T47D (cell line): ENCODE measurements at regions not wholly inside any gene's neighbourhood (a gene's known extent, or its start where the extent isn't known, plus 50 kb on each side); places are given as distances from the start of the nearest gene placed in this dataset.

ENCODE experiments used
- DNase-seq, 2 experiments: peaks; one replicate each; pipeline versions ENCODE4 v3.0.0 to v3.0.0-alpha.2; 2011 to 2012; ENCODE audit warnings: low read depth in 1 of 2, low spot score in 1 of 2
- JUND ChIP-seq: IDR thresholded peaks from 2 replicates; pipeline ENCODE4 v1.6.1; 2012; ENCODE audit warnings: low read depth
- in situ Hi-C: cut with HindIII; loops from 2 replicates; pipeline ENCODE4 v1.10.0; 2016; ENCODE audit warnings: low sequenced_read_pairs, low pct_unique_long_range_greater_than_20kb

GRCh38 chr22:19574247-19574646 is 50.0 kb upstream of the CLDN5 start:
- TF ChIP-seq JUND = no peak
- DNase-seq = no peak
- in situ Hi-C loops = no loop called here

- in situ Hi-C loops = no loop called here
- no peak for TF ChIP-seq JUND
- no peak for DNase-seq
These were observed 52.5 kb upstream of the CLDN5 start for GRCh38 chr22:19576460-19577421.

DNA sequence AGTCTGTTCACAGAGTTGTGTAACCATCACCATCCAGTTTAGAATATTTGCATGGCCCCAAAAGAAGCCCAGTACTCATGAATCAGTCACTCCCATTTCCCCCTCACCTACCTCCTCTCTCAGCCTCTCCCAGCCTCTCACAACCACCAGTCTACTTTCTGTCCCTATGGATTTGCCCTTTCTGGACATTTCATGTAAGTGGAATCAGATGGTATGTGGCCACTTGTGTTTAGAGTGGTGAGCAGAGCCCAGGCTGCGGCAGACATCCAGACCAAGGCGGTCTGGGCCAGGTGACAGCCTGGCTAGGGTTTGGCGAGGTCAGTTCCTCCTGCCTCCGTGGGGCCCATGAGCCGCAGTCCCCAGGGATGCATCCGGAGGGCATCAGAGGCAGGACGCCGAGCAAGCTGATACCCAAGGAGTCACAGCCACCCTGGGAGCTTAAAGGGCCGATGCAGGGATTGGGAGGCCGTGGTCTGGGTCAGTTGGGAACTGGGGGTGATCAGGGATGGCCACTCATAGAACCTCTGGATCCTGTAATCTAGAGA is 53.3 kb upstream of the CLDN5 start:
- DNase-seq = no peak
- TF ChIP-seq JUND = no peak
- in situ Hi-C loops = no loop called here

DNA sequence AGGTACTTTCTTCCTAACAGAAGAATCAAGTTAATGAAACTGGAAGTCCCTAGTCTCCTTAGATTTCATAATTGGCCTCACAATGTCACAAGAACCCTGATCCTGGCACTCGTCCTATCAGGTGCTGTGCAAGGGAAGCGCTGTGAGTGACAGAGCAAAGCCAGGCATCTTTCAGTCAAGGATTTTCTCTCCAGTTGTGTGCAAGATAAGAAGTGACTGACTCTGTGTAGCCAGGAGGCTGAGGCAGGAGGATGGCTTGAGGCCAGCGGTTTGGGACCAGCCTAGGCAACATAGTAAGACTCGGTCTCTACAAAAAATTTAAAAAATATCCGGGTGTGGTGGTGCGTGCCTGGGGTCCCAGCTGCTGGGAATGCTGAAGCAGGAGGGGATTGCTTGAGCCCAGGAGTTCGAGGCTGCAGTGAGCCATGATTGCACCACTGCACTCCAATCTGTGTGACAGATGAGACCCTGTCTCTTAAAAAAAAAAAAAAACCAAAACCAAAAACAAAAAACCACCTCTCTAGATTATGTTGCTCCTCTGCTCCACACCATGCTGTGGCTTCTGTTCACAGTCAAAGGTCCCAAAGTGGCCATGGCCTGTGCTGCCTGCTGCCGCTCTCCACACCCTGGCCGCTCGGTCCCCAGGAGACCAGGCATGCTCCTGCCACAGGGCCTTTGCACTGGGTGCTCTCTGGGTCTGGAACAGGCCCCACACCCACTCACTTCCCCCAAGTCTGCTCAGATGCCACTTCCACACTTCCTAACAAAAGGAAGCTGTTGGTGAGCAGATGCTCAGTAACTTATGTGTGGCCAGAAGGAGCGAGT is 54.2 kb upstream of the CLDN5 start:
- in situ Hi-C loops = no loop called here
- DNase-seq = no peak
- no peak for TF ChIP-seq JUND

DNA sequence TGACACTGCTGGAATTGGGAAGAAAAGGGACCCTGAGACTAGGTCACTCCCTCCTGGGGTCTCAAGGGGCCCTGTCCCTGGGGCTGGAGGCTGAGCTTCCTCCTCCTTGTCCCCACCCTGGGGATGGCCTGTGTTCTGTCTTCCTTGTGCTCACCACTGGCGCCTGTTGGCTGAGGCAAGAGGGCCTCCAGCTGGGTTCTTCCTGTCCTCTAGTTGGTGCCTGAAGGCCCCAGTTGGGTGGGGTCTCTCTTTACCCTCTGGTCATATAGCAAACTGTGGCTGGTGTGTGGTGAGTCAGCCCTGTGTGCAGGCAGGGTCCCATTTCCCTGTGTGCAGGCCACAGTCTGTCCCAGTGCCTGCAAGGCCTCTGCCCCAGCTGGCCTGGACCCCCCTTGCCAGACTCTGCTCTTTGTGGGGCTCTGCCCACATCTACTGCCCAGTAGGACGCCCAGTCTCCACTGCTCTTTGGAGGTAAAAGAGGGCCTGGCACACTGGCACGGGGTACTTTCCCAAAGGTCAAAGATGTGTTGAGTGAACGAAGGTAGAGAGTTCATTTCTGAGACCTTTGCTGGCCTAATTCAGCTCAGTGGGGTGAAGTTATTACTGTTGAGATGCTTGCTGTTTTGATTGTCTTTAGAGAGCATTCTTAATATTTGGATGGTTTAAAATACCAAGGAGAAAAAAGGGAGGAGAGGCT is 55.1 kb upstream of the CLDN5 start:
- in situ Hi-C loops = no loop called here
- TF ChIP-seq JUND = no peak
- DNase-seq = no peak

- no peak for TF ChIP-seq JUND
- in situ Hi-C loops = no loop called here
- DNase-seq = no peak
These were observed 55.7 kb upstream of the CLDN5 start for GRCh38 chr22:19579880-19580279.

GRCh38 chr22:19580291-19580890 is 56.2 kb upstream of the CLDN5 start:
- no peak for DNase-seq
- in situ Hi-C loops = no loop called here
- TF ChIP-seq JUND = no peak

DNA sequence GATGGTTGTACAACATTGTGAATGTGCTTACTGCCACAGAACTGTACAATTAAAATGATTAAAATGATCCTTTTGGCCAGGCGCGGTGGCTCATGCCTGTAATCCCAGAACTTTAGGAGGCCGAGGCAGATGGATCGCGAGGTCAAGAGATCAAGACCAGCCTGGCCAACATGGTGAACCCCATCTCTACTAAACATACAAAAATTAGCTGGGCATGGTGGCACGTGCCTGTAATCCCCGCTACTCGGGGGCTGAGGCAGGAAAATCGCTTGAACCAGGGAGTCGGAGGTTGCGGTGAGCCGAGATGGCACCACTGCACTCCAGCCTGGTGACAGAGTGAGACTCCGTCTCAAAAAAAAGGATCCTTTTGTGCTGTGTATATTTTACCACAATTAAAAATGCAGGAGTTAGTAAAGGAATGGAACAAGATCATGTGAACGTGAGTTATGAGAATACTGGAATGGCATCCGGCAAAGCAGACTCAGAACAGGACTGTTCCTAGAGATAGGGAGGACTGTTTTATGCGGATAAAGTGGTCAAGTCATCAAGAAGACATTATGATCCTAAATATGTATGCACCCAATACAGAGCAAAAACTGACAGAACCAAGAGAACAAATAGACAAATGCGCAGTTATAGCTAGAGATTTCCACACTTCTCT is 58.0 kb upstream of the CLDN5 start:
- TF ChIP-seq JUND = no peak
- in situ Hi-C loops = no loop called here
- no peak for DNase-seq

GRCh38 chr22:19586922-19587684 is 62.9 kb upstream of the CLDN5 start:
- in situ Hi-C loops = no loop called here
- no peak for DNase-seq
- TF ChIP-seq JUND = no peak

- TF ChIP-seq JUND = no peak
- in situ Hi-C loops = no loop called here
These were observed 66.5 kb upstream of the CLDN5 start for GRCh38 chr22:19590696-19591095.

DNA sequence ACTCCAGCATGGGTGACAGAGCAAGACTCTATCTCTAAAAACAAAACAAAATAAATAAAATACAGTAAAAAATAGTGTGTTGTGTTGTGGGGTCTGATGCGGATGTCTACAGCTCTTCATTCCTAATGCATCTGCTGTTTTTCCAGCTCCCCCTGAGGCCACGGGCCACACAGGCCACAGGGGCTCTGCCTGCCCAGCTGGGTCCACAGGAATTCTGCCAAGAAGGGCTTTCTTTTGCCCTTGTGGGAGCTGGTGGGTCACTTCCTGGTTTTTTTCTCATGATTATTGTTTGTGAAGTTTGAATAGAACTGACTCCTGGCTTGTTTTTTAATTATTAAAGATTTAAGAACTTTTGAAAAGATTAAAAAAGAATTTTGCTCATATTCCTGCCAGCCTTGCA is 67.4 kb upstream of the CLDN5 start:
- in situ Hi-C loops = no loop called here
- no peak for TF ChIP-seq JUND
- no peak for DNase-seq

More at GRCh38 chr22:19590696-19591095, 66.5 kb upstream of the CLDN5 start:
- DNase-seq = no peak
